ENCODE measurements at regions not wholly inside any gene's neighbourhood (a gene's known extent, or its start where the extent isn't known, plus 50 kb on each side); places are given as distances from the start of the nearest gene placed in this dataset.

DNA sequence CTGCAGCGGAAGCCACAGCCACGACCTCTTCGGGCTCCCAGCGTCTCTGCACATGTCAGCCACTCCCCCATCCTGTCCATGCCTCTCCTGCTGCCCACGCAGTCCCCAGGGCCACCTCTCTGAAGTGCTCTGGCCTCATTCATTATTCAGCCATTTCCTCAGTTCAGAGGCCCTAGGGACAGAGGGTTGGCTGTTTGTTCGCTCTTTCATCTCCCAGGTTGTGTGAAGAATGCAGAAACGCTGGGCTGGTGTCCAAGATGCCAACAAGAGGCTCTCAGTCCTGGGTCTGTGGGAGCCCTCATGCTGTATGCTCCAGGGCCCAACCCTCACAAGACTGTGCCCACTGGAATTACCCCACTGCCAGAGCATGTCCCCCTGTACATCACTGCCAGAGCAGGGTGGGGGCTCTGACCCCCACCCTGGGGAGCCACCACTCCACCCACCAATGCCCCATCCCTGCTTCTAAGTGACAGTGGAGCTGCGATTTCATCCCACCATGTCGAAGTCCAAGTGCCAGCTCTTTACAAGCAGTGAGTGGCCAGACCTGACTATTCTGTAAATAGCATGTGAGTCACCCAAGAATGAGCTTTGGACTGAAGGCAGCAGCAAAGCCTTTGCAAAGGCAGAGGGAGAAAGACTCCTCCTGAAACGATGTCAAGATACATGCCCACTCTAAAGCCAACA lies 209.6 kb downstream of the BUD13 start:
- no peak for DNase-seq (ENCODE audit: low spot score)

GRCh38 chr11:116560589-116560988 lies 212.2 kb downstream of the BUD13 start:
- no peak for DNase-seq (ENCODE audit: low spot score)

GRCh38 chr11:116558504-116559211 lies 214.1 kb downstream of the BUD13 start:
- no peak for DNase-seq (ENCODE audit: low spot score)

- DNase-seq (ENCODE audit: low spot score): no peak
Measured at GRCh38 chr11:116557282-116557681, 215.5 kb downstream of the BUD13 start.

DNA sequence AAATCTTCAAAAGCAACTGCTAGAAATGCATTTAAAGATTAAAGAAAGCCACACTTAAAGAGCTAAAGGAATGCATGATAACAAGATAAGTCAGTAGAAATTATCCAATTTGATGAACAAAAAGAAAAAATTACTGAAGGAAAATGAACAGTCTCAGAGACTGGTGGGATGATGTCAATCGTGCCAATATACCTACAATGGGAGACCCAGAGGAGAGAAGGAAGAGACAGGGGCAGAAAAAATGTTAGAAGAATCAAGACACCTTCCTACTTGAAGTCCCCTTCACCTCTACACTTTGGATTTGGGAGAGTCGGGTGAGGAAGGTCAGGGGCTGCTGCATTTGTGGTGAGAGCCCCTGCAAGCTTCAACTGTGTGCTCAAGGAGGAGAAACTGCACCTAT lies 216.3 kb downstream of the BUD13 start:
- no peak for DNase-seq (ENCODE audit: low spot score)

DNA sequence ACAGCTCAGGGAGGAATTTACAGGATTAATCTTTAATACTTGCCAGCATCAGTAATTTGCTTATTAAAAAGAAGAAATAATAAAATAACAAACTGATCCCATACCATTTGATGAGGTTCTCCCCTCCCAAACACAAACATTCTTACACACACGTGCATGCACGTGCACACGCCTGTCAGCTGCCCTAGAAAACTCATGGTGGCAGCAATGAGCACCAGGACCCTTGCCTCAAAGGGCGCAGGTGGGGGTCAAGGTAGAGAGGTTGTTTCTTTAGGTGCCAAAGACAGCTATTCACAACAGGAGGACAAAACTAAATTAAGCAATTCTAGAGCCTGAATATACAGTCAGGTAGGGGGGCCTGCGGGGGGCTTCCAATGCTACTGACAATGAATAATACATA lies 219.3 kb downstream of the BUD13 start:
- no peak for DNase-seq (ENCODE audit: low spot score)

GRCh38 chr11:116551576-116551975 lies 221.2 kb downstream of the BUD13 start:
- no peak for DNase-seq (ENCODE audit: low spot score)

DNA sequence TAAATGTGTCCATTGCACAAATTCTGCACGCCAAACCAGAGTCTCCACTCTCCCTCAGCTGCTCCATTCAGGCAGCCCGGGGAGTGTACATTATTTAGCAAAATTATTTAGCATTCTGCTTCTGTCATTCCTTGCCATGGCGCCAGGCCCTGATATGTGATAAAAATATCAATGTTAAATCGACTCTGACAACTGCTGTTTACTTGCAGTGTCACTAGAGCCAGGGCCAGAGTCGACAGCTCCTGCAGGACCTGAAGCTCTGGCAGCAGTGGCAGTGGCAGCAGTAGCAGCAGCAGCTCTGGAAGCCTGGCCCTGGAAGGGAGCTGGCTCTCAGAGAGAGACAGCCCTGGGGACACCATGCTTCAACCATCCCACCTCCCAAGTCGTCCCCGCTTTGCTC lies 224.5 kb downstream of the BUD13 start:
- DNase-seq (ENCODE audit: low spot score): peak; percentile 55

DNA sequence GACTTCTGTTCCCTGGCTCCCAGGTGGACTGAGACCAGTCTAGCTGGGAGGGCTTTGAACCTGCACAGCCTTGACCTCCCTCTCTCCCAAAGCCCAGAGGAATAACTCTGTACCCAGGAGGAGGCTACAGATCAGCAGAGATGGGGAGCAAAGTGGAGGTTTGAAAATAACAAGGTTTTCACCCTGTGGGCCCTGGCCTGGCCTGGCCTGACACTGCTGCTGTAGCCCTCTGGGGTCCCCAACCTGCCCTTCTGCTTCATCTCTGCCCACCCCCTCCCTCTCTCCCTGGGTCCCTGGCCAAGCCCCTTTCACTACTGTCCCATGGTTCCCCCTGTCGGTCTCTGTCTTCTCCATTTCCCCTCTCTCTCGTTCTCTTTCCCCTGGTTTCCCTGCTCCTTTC lies 225.2 kb downstream of the BUD13 start:
- DNase-seq (ENCODE audit: low spot score): peak; percentile 67

- DNase-seq (ENCODE audit: low spot score): peak; percentile 51
Measured at GRCh38 chr11:116545912-116546311, 226.9 kb downstream of the BUD13 start.

DNA sequence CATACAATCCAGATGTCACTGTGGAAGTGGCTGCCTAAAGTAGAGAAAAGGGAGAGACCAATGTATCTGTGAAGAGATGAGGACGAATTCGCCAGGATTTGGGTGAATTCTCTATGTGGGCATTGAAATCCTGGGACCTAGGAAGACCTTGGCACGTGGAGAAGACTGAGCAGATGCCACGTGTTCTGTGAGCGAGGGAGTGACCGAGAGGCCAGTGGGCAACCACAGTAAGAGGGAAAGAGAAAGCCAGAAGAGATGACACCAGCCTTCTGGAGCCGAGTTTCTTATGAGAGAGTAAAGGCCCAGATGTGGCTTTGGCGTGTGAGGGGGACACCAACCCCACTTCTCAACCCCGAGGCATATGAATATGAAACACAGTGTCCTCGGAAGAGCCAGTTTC lies 228.1 kb downstream of the BUD13 start:
- peak; percentile 16 for DNase-seq (ENCODE audit: low spot score)

DNA sequence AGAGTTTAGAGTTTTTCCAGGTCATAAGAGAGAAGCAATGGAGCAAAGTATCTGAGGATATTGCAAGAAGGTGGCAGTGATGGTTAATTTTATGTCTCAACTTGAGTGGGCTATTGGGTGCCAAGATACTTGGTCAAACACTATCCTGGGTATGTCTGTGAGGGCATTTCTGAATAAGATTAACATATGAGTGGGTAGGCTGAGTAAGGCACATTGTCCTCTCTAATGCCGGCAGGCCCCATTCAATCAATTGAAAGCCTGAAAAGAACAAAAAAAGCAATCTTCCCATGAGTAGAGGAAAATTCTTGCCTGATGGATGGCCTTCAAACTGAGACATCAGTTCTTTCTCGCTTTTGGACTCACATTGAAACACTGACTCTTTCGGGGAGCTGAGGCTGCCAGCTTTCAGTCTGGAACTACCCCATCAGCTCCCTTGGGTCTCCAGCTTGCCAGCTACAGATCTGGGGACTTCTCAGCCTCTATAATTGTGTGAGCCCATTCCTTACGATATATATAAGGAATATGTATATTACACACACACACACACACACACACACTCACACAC lies 228.8 kb downstream of the BUD13 start:
- no peak for DNase-seq (ENCODE audit: low spot score)

- DNase-seq (ENCODE audit: low spot score): no peak
Measured at GRCh38 chr11:116543099-116543498, 229.7 kb downstream of the BUD13 start.

DNA sequence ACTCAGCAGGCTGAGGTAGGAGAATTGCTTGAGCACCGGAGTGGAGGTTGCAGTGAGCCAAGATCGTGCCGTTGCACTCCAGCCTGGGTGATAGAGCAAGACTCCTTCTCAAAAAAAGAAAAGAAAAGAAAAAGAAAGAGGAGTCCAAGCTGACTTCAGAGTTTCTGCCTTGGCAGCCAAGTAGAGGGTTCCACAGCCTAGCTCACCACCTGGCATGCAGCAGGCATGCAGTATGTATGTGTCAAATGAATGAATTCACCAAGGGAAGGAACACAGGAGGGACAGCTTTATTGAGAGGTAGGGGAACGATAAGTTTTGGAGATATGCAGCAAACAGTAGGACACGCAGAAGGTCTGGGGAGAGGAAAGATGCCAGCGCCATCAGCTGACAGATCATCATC lies 230.4 kb downstream of the BUD13 start:
- DNase-seq (ENCODE audit: low spot score): peak; percentile 59

- DNase-seq (ENCODE audit: low spot score): no peak
Measured at GRCh38 chr11:116541460-116541859, 231.3 kb downstream of the BUD13 start.

DNA sequence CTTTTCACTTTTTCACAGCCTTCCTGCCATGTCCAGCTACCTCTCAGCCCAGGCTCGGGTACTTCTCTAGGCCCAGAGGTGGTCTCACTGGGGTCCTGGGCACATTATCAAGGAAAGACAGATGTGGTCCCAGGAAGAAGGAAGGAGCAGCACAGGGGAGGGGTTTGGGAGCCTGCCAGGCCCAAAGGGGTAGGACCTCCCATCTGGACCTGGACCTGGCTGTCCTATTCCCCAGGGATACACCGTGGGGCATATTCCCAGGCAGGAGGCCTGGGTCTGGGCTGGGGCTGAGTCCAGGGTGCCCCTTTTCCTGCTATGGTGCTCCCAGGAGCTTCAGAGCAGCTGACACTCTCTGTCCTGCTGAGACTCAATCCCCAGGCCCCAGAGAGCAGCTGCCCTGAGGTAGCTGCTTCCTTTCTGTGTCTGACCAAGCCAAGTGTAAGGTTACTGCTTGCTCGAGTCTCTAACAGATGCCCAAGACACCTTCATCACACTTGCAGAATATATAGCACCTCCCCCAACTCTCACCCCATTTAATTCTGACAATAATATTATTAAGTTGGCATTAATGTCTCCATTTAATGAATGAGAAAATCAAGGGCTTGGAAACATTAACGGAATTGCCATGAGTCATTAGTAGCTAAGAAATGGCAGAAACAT lies 232.0 kb downstream of the BUD13 start:
- DNase-seq (ENCODE audit: low spot score): peak; percentile 86

DNA sequence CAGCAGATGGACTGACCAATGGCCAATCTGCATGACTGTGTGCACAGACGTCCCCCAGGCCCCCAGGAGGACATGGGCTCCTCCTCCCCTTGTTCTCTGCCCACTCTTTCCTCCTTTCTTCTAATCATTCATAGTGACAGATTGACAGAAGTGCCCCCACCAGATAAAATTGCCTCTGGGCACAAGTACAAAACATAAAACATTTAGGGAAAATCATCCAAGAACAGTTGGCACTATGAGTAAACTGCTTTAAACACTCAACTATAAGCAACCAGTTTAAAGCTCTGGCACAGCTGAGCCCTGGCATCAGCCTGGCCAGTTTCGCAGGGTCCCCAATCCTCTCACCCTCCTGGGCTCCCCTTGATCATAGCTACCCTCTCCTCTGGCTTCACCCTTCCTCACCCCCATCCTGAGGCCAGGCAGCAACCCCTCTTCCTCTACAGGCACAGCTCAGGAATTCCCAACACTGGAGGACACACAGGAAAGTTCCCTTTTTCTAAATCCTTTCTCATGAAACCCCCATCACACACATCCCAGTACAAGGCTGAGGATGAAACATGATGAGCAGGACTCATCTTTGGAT lies 232.9 kb downstream of the BUD13 start:
- peak; percentile 60 for DNase-seq (ENCODE audit: low spot score)

GRCh38 chr11:116539211-116539610 lies 233.6 kb downstream of the BUD13 start:
- DNase-seq (ENCODE audit: low spot score): peak; percentile 55

GRCh38 chr11:116538677-116539076 lies 234.1 kb downstream of the BUD13 start:
- peak; percentile 43 for DNase-seq (ENCODE audit: low spot score)

DNA sequence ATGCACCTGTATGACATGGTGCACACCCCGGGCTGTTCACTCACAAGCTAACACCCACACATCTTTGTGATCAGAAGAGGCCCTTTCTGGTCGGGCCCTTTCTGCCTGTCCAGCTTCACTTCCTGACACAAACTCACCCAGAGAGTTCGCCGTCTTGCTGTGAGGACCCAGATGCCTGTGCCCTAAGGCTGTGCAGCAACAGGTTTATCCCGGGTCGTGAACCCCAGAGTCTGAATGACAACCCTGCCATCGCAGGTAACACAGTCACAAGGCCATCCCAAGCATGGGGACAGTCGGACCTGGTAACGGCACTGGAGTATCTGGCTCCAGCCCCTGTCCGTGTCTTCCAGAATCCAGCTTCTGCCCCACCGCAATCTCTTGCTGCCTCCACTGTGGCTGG lies 235.1 kb downstream of the BUD13 start:
- DNase-seq (ENCODE audit: low spot score): peak; percentile 76

- DNase-seq (ENCODE audit: low spot score): peak; percentile 88
Measured at GRCh38 chr11:116537121-116537520, 235.7 kb downstream of the BUD13 start.

- peak; percentile 84 for DNase-seq (ENCODE audit: low spot score)
Measured at GRCh38 chr11:116536416-116536815, 236.4 kb downstream of the BUD13 start.
